IMR-90 (cell line): ENCODE measurements at regions not wholly inside any gene's neighbourhood (a gene's known extent, or its start where the extent isn't known, plus 50 kb on each side); places are given as distances from the start of the nearest gene placed in this dataset.
"Not testable (repeated sequence)": the region's sequence is repeated elsewhere in the genome, so short reads cannot be mapped to it uniquely, and the experiment has no call there.

Experiments used
- ATAC-seq: fragments of 200-7000 bp; cut with Tn5 transposase; 2 replicates; pipeline ENCODE4 v1.9.1; 2020; ENCODE audit warnings: low read depth, mild to moderate bottlenecking, moderate library complexity
- BruUV-seq: library from RNA; stranded (reverse); fragments of 400-500 nt; replicated peaks from 2 replicates; lab custom pipeline; 2021; lab: Mats Ljungman, UMichigan
- CTCF ChIA-PET: fragments of 300-600 bp; formaldehyde crosslinking; extraction: SDS; loops from one replicate; lab custom pipeline; 2021; ENCODE audit warnings: antibody characterized with exemption; lab: Yijun Ruan, JAX
- POLR2A ChIA-PET: fragments of 300-600 bp; sonication (Branson Sonifier 250); formaldehyde crosslinking; loops from one replicate; lab custom pipeline; 2022; ENCODE audit warnings: antibody characterized with exemption; ENCODE audit not compliant: unreplicated experiment; lab: Charles Lee
- DNase-seq: peaks from one replicate; pipeline ENCODE4 v3.0.0; 2013
- H2AFZ ChIP-seq: replicated peaks from 2 replicates; pipeline ENCODE3; 2013; ENCODE audit warnings: low read length, mild to moderate bottlenecking; ENCODE audit not compliant: poor library complexity
- H2AK5ac ChIP-seq: 2 replicates; pipeline ENCODE4 v1.6.1; 2013; ENCODE audit warnings: low read depth, low read length, inconsistent platforms
- H2AK9ac ChIP-seq: replicated peaks from 2 replicates; pipeline ENCODE3; 2013; ENCODE audit warnings: mild to moderate bottlenecking, low read depth, low read length, moderate library complexity; ENCODE audit not compliant: poor library complexity
- H2BK120ac ChIP-seq: 2 replicates; pipeline ENCODE4 v1.6.1; 2013; ENCODE audit warnings: low read depth, low read length, inconsistent platforms
- H2BK15ac ChIP-seq: 3 replicates; pipeline ENCODE4 v1.6.1; 2013; ENCODE audit warnings: low read depth, low read length, inconsistent platforms
- H2BK20ac ChIP-seq: 2 replicates; pipeline ENCODE4 v1.6.1; 2013; ENCODE audit warnings: low read depth, mild to moderate bottlenecking, inconsistent platforms, low read length, moderate library complexity
- H2BK5ac ChIP-seq: 2 replicates; pipeline ENCODE4 v1.6.1; 2013; ENCODE audit warnings: mild to moderate bottlenecking, low read depth, low read length, inconsistent platforms; ENCODE audit not compliant: poor library complexity, severe bottlenecking
- H3K14ac ChIP-seq: replicated peaks from 2 replicates; pipeline ENCODE4 v1.6.1; 2013; ENCODE audit warnings: low read depth, low read length, inconsistent platforms
- H3K18ac ChIP-seq: 2 replicates; pipeline ENCODE4 v1.6.1; 2013; ENCODE audit warnings: low read depth, low read length, control low read depth
- H3K23ac ChIP-seq: 2 replicates; pipeline ENCODE4 v1.6.1; 2013; ENCODE audit warnings: low read depth, low read length, inconsistent platforms
- H3K27ac ChIP-seq: 2 replicates; pipeline ENCODE4 v1.5.1; 2013; ENCODE audit warnings: mild to moderate bottlenecking, control low read depth, low read length; ENCODE audit not compliant: insufficient read depth
- H3K27me3 ChIP-seq: 2 replicates; pipeline ENCODE4 v1.6.1; 2013; ENCODE audit warnings: low read length; ENCODE audit not compliant: control insufficient read depth, insufficient read depth
- H3K36me3 ChIP-seq: 2 replicates; pipeline ENCODE4 v1.6.1; 2013; ENCODE audit warnings: low read length, mixed read lengths; ENCODE audit not compliant: control insufficient read depth, insufficient read depth
- H3K4ac ChIP-seq: 2 replicates; pipeline ENCODE4 v1.6.1; 2013; ENCODE audit warnings: low read depth, low read length, inconsistent platforms
- H3K4me1 ChIP-seq: 2 replicates; pipeline ENCODE4 v1.6.1; 2013; ENCODE audit warnings: low read length, mixed read lengths; ENCODE audit not compliant: control insufficient read depth, insufficient read depth
- H3K4me2 ChIP-seq: 2 replicates; pipeline ENCODE4 v1.6.1; 2013; ENCODE audit warnings: low read depth, mild to moderate bottlenecking, control low read depth, low read length, moderate library complexity
- H3K4me3 ChIP-seq: 2 replicates; pipeline ENCODE4 v1.5.1; 2013; ENCODE audit warnings: low read depth, mild to moderate bottlenecking, control low read depth, low read length, moderate library complexity; ENCODE audit not compliant: insufficient read depth
- H3K56ac ChIP-seq: 2 replicates; pipeline ENCODE4 v1.6.1; 2013; ENCODE audit warnings: low read length, inconsistent platforms; ENCODE audit not compliant: insufficient read depth; ENCODE audit errors: extremely low read depth
- H3K79me1 ChIP-seq, 2 experiments: 2 replicates each; pipeline ENCODE4 v1.6.1; 2013; ENCODE audit warnings: low read length in 2 of 2, inconsistent platforms in 1 of 2, low read depth in 1 of 2
- H3K9ac ChIP-seq: 2 replicates; pipeline ENCODE4 v1.6.1; 2013; ENCODE audit warnings: low read depth, low read length, control low read depth
- H3K9me1 ChIP-seq: 2 replicates; pipeline ENCODE4 v1.6.1; 2013; ENCODE audit warnings: low read length, inconsistent platforms; ENCODE audit not compliant: insufficient read depth
- H3K9me3 ChIP-seq: 2 replicates; pipeline ENCODE4 v1.6.1; 2013; ENCODE audit warnings: low read length; ENCODE audit not compliant: control insufficient read depth, insufficient read depth
- H4K20me1 ChIP-seq: 2 replicates; pipeline ENCODE4 v1.6.1; 2013; ENCODE audit warnings: low read length, inconsistent platforms; ENCODE audit not compliant: insufficient read depth
- H4K5ac ChIP-seq: 2 replicates; pipeline ENCODE4 v1.6.1; 2013; ENCODE audit warnings: mild to moderate bottlenecking, low read depth, low read length, control low read depth
- H4K8ac ChIP-seq, 2 experiments: 2 replicates each; pipeline ENCODE4 v1.6.1; 2013; ENCODE audit warnings: low read depth in 2 of 2, low read length in 2 of 2, control low read depth in 1 of 2, inconsistent platforms in 1 of 2
- H4K91ac ChIP-seq: 2 replicates; pipeline ENCODE4 v1.6.1; 2013; ENCODE audit warnings: low read depth, low read length, inconsistent platforms; ENCODE audit not compliant: insufficient read depth
- WGBS, 2 experiments: methylation state at CpG; one replicate each; pipeline versions ENCODE4 v1.1.5 to v1.1.7; 2013; ENCODE audit warnings: missing lambda C conversion rate in 2 of 2; ENCODE audit not compliant: insufficient read length in 1 of 2; ENCODE audit errors: extremely low coverage in 2 of 2; 5-methylcytosine and 5-hydroxymethylcytosine counted together
- dilution Hi-C: fragments of 300-500 bp; cut with HindIII; formaldehyde crosslinking; loops from one replicate; pipeline ENCODE4 v1.14.3; 2018; ENCODE audit warnings: low sequenced_read_pairs; ENCODE audit not compliant: unreplicated experiment
- in situ Hi-C: fragments of 300-500 bp; cut with MboI; formaldehyde crosslinking; loops from 3 replicates; pipeline ENCODE4 v1.14.3; 2019; ENCODE audit warnings: low sequenced_read_pairs, inconsistent platforms, mixed read lengths
- intact Hi-C: fragments of 100-400 bp; cut with micrococcal nuclease; formaldehyde crosslinking; loops from 2 replicates; pipeline ENCODE4 v1.10.0; 2022

- CTCF ChIA-PET, ATAC-seq, H3K4me3 ChIP-seq: not testable (repeated sequence)
Measured at GRCh38 chr6:98416497-98417158, 417.7 kb upstream of the POU3F2 start.

More at GRCh38 chr6:98416497-98417158, 417.7 kb upstream of the POU3F2 start:
- POLR2A ChIA-PET, H3K9me1 ChIP-seq, H3K14ac ChIP-seq, H4K91ac ChIP-seq, H2AK9ac ChIP-seq, H4K8ac ChIP-seq, H4K5ac ChIP-seq, DNase-seq, dilution Hi-C loops, H3K27ac ChIP-seq, intact Hi-C loops, H2BK120ac ChIP-seq, H3K4me2 ChIP-seq, H2AFZ ChIP-seq, H3K4ac ChIP-seq, H3K9ac ChIP-seq, H2BK5ac ChIP-seq, H3K79me1 ChIP-seq, in situ Hi-C loops, H3K9me3 ChIP-seq, H3K56ac ChIP-seq, H2BK15ac ChIP-seq, H3K23ac ChIP-seq, H3K27me3 ChIP-seq, H4K20me1 ChIP-seq, H2BK20ac ChIP-seq, H3K18ac ChIP-seq, H2AK5ac ChIP-seq, H3K4me1 ChIP-seq, H3K36me3 ChIP-seq, BruUV-seq: not testable (repeated sequence)
- no CpG with 5 or more reads among the region's 30 CpGs for WGBS, 2 experiments
